D721Med (cell line): ENCODE measurements at regions not wholly inside any gene's neighbourhood (a gene's known extent, or its start where the extent isn't known, plus 50 kb on each side); places are given as distances from the start of the nearest gene placed in this dataset.

ENCODE experiments used
- DNase-seq: peaks from one replicate; pipeline ENCODE4 v3.0.0; 2011; ENCODE audit warnings: low spot score; ENCODE audit not compliant: insufficient read length
- FAIRE-seq: peaks from 2 replicates; lab custom pipeline; 2011; peaks lifted over from hg19 to GRCh38; lab: Jason Lieb, UNC
- CTCF ChIP-seq: IDR thresholded peaks from 2 replicates; pipeline ENCODE4 v1.5.1; 2012; ENCODE audit warnings: mild to moderate bottlenecking, control low read depth; ENCODE audit not compliant: insufficient read depth; ENCODE audit errors: missing control alignments

GRCh38 chr1:91622616-91623015, 122.0 kb downstream of the CDC7 start:
- DNase-seq (no peak), FAIRE-seq (no peak)
- no peak for TF ChIP-seq CTCF

DNA sequence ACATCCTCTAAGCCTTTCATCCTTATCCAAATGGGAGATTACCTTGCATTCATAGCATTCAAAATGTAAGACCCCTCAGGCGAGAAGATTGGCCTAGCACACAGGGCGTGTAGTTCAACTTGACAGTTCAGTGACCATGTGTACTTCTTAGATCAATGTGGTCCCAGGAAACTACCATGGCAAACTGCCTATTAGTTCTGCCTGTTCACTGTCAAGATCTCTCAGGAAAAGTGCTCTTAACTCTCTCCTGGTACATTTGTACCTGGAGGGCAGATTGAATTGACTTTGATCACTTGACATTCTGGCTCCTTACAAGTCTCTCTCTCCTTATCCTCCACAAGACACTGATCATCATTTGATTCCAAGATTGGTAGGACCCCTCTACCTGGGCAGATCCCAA, 122.4 kb downstream of the CDC7 start:
- no peak for FAIRE-seq
- DNase-seq = no peak

GRCh38 chr1:91624331-91624730, 123.7 kb downstream of the CDC7 start:
- no peak for TF ChIP-seq CTCF
- FAIRE-seq (no peak), DNase-seq (no peak)

More for the DNA sequence above, 122.4 kb downstream of the CDC7 start:
- TF ChIP-seq CTCF = no peak
